GM19025 (cell line): ENCODE measurements at regions not wholly inside any gene's neighbourhood (a gene's known extent, or its start where the extent isn't known, plus 50 kb on each side); places are given as distances from the start of the nearest gene placed in this dataset.

Experiments
- ATAC-seq: cut with Tn5 transposase; IDR thresholded peaks from one replicate; pipeline ENCODE4 v1.9.1; 2021; ENCODE audit warnings: mild to moderate bottlenecking, low read depth, moderate library complexity; ENCODE audit not compliant: unreplicated experiment

- no peak for ATAC-seq
Observed at GRCh38 chr2:107359021-107359420, 467.7 kb upstream of the RGPD4 start.

DNA sequence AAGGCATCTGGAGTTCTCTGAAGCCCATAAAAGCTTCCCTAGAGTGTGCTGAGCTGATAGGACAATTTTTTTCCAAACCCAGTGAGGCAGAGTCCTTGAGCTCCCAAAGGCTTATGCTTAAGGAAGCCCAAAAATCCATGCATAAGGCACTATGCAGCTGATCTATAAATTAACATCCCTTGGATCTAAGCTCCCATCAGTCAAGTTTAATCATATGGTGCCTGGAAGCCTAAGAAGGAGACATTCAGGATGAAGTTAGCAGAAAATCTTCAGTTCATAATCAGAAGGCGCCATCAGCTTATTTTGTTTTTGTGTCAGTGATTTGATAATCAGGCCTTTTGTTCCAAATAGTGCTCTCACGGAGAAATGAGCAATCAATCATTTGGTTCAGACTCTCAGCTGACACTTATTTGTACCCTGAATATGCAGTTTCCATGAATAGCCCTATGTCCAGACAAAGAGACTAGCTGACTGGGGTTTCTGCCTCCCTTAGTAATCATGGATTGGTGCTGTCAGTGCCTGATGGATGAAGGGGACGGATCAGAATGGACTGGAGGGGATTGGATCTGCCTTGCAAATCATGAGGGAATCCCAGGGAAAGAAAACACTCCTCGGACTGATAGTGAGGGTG is 464.8 kb upstream of the RGPD4 start:
- no peak for ATAC-seq

- ATAC-seq: no peak
Observed at GRCh38 chr2:107362993-107363392, 463.7 kb upstream of the RGPD4 start.

GRCh38 chr2:107363806-107364205 is 462.9 kb upstream of the RGPD4 start:
- no peak for ATAC-seq

DNA sequence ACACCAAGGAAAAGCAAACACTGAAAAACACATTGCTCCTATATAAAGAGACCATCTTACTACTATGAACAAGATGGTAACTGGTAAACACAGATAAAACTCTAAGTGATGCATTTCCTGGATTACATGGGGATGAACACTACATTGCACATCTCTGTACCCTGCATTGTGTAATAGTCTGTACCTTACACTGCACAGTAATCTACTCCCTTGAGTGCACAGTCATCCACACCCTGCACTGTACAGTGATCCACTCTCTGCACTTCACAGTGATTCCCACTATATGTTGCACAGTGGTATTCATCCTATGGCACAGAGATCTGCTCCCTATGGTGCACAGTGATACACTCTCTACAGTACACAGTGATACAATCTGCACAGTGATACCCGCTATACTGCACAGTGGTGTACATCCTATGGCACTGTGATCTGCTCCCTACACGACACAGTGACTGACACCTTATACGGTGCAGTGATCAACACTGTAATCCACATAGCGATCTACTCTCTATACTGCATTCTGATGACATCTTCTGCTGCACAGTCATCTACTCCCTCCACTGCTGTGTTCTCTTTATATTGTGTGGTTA is 462.2 kb upstream of the RGPD4 start:
- ATAC-seq: no peak

- ATAC-seq: no peak
Observed at GRCh38 chr2:107374249-107374648, 452.4 kb upstream of the RGPD4 start.

DNA sequence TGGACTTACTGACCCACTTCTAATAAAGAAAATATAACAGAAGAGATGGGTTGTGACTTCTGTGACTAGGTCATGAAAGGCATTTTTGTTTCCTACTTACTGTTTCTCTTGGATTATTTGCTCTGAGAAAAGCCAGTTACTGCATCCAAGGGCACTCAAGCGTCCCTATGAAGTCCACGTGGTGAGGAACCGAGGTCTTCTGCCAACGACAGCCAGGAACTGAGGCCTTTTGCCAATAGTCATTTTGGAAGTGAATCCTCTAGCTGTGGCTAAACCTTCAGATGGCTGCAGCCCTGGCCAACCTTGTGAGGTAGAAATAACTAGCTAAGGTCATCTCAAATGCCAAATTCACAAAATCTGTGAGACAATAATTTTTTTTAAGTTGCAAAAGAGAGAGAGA is 449.8 kb upstream of the RGPD4 start:
- ATAC-seq: no peak

- ATAC-seq: no peak
Observed at GRCh38 chr2:107380912-107381311, 445.8 kb upstream of the RGPD4 start.

DNA sequence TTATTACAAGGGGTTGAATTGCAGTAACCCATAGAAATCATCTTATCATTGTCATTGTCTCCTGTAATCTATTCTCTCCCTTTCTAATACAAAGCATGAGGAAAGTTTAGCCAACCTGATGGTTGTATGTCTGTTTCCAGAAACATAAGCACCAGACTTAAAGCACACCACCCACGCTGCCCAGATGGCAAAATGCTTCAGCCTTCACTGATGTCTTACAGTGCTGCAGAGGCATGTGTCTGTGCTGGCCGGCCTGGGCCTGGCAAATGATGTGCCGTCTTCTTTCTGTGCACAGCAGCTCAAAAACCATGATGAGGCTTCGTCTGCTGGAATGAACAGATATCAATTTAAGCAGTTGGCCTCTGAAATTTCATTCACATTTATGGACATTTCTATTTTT is 443.0 kb upstream of the RGPD4 start:
- no peak for ATAC-seq

- ATAC-seq: no peak
Observed at GRCh38 chr2:107384422-107384821, 442.3 kb upstream of the RGPD4 start.

GRCh38 chr2:107385921-107386320 is 440.8 kb upstream of the RGPD4 start:
- ATAC-seq: no peak

DNA sequence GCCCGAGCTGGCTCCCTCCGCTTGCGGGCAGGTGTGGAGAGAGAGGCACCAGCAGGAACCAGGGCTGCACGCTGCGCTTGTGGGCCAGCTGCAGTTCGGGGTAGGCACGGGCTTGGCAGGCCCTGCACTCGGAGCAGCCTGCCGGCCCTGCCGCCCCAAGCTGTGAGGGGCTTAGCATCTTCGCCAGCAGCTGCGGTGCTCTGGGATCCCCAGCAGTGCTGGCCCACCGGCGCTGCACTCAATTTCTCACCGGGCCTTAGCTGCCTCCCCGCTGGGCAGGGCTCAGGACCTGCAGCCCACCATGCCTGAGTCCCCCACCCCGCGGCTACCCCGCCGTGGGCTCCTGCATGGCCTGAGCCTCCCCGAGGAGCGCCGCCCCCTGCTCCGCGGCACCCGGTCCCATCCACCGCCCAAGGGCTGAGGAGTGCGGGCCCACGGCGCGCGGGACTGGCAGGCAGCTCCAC is 434.4 kb upstream of the RGPD4 start:
- ATAC-seq: no peak

GRCh38 chr2:107393516-107393915 is 433.2 kb upstream of the RGPD4 start:
- no peak for ATAC-seq

DNA sequence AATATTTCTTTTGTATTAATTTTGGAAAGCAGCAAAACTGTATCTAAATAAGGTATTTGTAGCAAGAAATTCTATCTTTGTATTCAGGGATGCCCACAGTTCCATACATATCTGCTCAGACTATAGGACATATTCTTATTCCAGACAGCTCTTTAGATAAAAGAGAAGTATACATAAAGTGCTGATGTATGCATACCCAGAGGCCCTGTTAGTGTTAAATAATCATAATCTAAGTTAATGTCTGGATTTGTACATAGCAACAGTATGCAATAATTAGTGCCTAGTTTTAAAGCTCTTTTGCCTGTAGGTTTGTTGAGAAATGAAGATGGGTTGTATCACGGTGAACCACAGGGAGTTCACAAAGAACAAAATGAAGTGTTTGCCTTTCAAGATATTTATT is 428.0 kb upstream of the RGPD4 start:
- no peak for ATAC-seq

GRCh38 chr2:107402330-107402729 is 424.4 kb upstream of the RGPD4 start:
- ATAC-seq: no peak

GRCh38 chr2:107405261-107405660 is 421.4 kb upstream of the RGPD4 start:
- no peak for ATAC-seq

- no peak for ATAC-seq
Observed at GRCh38 chr2:107407017-107407416, 419.7 kb upstream of the RGPD4 start.

GRCh38 chr2:107407974-107408373 is 418.7 kb upstream of the RGPD4 start:
- ATAC-seq: no peak

DNA sequence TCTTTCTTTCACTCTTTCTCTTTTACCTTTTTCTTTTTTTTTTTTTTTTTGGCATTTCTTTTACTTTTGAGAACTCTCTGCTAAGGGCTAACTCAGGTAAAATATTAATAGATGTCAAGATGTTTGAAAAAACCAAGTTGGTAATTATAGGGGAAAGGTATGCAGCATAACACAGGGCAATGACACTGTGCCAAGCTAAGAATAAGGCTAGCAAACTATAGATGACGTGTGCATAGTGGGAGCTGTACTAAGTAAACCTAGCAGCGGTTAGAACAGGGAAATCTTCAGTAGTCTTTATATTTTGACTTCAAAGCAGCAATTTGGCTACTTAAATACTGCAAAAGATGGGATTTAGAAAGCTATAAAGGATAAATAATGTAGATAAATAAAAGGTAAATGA is 415.4 kb upstream of the RGPD4 start:
- no peak for ATAC-seq

DNA sequence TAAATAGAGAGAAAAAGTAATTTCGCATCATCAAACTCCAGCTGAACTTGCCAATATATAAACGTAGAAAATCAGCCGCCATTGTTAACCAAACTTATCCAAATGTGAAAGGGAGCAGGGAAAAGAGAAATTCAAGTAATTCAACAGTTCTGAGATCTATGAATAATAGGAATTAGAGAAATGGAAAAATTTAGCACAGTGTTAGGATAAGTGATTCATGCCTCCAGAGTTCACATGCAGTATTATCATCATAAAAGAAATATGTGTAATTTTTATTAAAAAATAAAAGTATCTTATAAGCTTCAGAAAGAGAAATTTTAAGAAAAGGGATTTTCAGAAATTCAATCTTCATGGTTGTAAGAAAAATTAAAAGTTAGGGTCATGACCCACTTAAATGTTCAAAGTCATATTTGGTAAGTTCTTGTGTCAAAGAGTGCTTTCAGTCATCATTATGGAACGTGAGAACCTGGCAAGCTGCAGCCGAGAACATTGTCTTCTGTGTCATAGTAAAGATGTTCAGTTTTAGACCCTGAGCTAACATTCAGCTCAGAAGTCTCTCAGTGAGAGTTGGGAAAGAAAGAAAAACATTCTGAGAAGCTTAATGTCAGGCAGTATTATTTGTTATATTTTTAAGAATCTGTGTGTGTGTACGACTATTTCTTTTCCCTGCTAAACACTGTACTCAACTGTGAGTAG is 414.3 kb upstream of the RGPD4 start:
- no peak for ATAC-seq

- no peak for ATAC-seq
Observed at GRCh38 chr2:107412981-107413380, 413.7 kb upstream of the RGPD4 start.

- ATAC-seq: no peak
Observed at GRCh38 chr2:107414376-107414775, 412.3 kb upstream of the RGPD4 start.
